ENCODE measurements at regions not wholly inside any gene's neighbourhood (a gene's known extent, or its start where the extent isn't known, plus 50 kb on each side); places are given as distances from the start of the nearest gene placed in this dataset.

DNA sequence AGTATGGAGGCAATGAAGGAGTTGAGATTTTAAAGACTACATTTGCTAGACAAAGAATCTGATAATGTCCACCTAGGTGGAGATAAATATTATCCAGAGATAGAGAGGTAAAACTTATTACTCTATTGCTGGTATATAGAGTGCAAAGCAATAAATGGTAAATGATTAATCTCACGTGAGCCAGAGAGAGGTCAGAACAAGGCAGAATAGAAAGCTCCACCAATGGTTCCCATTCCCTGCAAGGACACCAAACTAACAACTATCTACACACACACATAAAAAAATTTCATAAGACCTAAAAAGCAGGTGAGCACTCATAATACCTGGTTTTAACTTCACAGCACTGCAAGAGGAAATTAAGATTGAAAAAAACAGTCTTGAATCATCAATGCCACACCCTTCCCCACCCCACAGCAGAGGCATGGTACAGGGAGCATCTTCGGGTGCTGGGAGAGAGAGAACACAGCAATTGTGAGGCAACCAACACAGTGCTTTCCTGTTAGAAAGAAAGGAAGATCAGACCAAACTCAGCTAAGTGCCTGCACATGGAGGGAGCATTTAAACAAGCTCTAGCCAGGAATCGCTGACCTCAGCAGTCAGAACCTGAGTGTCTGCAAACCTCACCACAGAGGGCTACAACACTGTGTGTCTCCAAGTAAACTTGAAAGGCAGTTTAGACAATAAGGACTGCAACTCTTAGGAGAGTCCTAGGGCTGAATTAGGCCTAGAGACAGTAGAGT is 1432.6 kb upstream of the TMEFF2 start:
- Histone ChIP-seq H3K27ac (ENCODE audit: low read depth, low read length) (no peak overlapping the region), H3K4me3 (replicated peaks in 1 of 2; ENCODE audit: low read depth in 1 of 2, low read length in 2 of 2) (no peak overlapping the region), H3K27me3 (ENCODE audit: insufficient read depth, low read length) (no peaks in the 10 kb centered on the region), H3K79me2 (ENCODE audit: insufficient read depth, low read length) (no peaks in the 10 kb centered on the region), H2AFZ (ENCODE audit: low read depth, low read length, poor library complexity, severe bottlenecking) (no peak overlapping the region), H3K4me1 (ENCODE audit: control insufficient read depth in 1 of 2, insufficient read depth in 2 of 2, low read length in 2 of 2) (no peaks in the 10 kb centered on the region), H4K20me1 (ENCODE audit: insufficient read depth) (no peaks in the 10 kb centered on the region), H3K36me3 (ENCODE audit: control insufficient read depth in 1 of 2, insufficient read depth in 2 of 2, low read length in 2 of 2) (no peaks in the 10 kb centered on the region), H3K4me2 (ENCODE audit: low read length) (no peak overlapping the region), H3K9me2 (ENCODE audit: insufficient read depth) (no peaks in the 10 kb centered on the region), H3K9ac (ENCODE audit: low read length) (no peak overlapping the region), H3K9me3 (ENCODE audit: control insufficient read depth in 1 of 2, insufficient read depth in 1 of 2, low read depth in 1 of 2, low read length in 2 of 2) (no peaks in the 10 kb centered on the region)
- intact Hi-C loops (cut with micrococcal nuclease), result no loop called here
- RAD21 ChIA-PET (ENCODE audit: low non-redundant PET in 1 of 2, low total read pairs in 2 of 2, uncharacterized antibody in 2 of 2, unreplicated experiment in 2 of 2), result no interaction called here
- TF ChIP-seq, protein P1, sequence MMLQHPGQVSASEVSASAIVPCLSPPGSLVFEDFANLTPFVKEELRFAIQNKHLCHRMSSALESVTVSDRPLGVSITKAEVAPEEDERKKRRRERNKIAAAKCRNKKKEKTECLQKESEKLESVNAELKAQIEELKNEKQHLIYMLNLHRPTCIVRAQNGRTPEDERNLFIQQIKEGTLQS (IDR thresholded peaks at IDR 0.05), result no peak
- DNase-seq (ENCODE audit: low read depth, low spot score) (no peak), ATAC-seq (no peak)
- CTCF ChIA-PET, result interaction anchor here (1.2 kb wide), 1 partner anchor 43 kb away, joined by 4 read pairs; no protein-coding TSS in a partner anchor
- BruUV-seq (replicated peaks), result no TSS peak
- POLR2A ChIA-PET, result no interaction called here

DNA sequence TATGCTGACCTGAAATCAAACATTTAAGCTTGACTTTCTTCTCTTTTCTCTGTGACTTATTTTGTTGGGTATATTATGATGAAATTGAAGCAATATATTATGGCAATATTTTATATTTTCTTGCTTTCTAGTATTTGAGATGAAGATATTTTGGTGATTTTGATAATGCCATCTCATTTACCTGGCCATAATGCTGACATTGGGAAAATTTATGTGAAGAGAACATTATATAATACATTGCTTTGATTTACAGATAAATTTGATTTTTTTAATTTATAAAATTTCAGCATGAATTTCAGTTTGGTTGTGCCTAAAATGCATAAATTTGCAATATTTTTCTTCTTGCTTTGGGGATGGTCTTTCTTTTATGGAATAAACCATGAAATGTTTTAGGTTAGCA is 1413.7 kb upstream of the TMEFF2 start:
- H3K36me3 ChIP-seq (ENCODE audit: control insufficient read depth in 1 of 2, insufficient read depth in 2 of 2, low read length in 2 of 2), result no peaks in the 10 kb centered on the region
- ChIA-PET CTCF (no interaction called here), RAD21 (ENCODE audit: low non-redundant PET in 1 of 2, low total read pairs in 2 of 2, uncharacterized antibody in 2 of 2, unreplicated experiment in 2 of 2) (no interaction called here), POLR2A (no interaction called here)
- no peaks in the 10 kb centered on the region for H3K9me2 ChIP-seq (ENCODE audit: insufficient read depth)
- H3K4me2 ChIP-seq (ENCODE audit: low read length), result no peak overlapping the region
- H3K9ac ChIP-seq (ENCODE audit: low read length), result no peak overlapping the region
- ATAC-seq, result no peak
- intact Hi-C loops (cut with micrococcal nuclease), result no loop called here
- no peak overlapping the region for H3K4me3 ChIP-seq (replicated peaks in 1 of 2; ENCODE audit: low read depth in 1 of 2, low read length in 2 of 2)
- no peak overlapping the region for H2AFZ ChIP-seq (ENCODE audit: low read depth, low read length, poor library complexity, severe bottlenecking)
- BruUV-seq (replicated peaks), result no TSS peak
- DNase-seq (ENCODE audit: low read depth, low spot score), result no peak
- no peaks in the 10 kb centered on the region for H3K9me3 ChIP-seq (ENCODE audit: control insufficient read depth in 1 of 2, insufficient read depth in 1 of 2, low read depth in 1 of 2, low read length in 2 of 2)
- no peaks in the 10 kb centered on the region for H3K4me1 ChIP-seq (ENCODE audit: control insufficient read depth in 1 of 2, insufficient read depth in 2 of 2, low read length in 2 of 2)
- H3K27ac ChIP-seq (ENCODE audit: low read depth, low read length), result no peak overlapping the region
- no peaks in the 10 kb centered on the region for H3K27me3 ChIP-seq (ENCODE audit: insufficient read depth, low read length)
- H4K20me1 ChIP-seq (ENCODE audit: insufficient read depth), result no peaks in the 10 kb centered on the region
- H3K79me2 ChIP-seq (ENCODE audit: insufficient read depth, low read length), result no peaks in the 10 kb centered on the region
- TF ChIP-seq, protein P1 (IDR thresholded peaks at IDR 0.05), result no peak
- TF ChIP-seq SRF (IDR thresholded peaks at IDR 0.05; ENCODE audit: low read depth), result no peak
- TF ChIP-seq RAD21 (IDR thresholded peaks at IDR 0.05; ENCODE audit: low read depth), result no peak
- TF ChIP-seq TCF7L2 (IDR thresholded peaks at IDR 0.05; ENCODE audit: borderline replicate concordance, extremely low read depth, insufficient read depth, insufficient read length), result no peak
- no peak for TF ChIP-seq ZNF274 (IDR thresholded peaks at IDR 0.05; ENCODE audit: low read depth, low read length)
- TF ChIP-seq EZH2 (IDR thresholded peaks at IDR 0.05), result no peak

Measured in HCT116 (cell line).